Panc1 (cell line): ENCODE measurements at regions not wholly inside any gene's neighbourhood (a gene's known extent, or its start where the extent isn't known, plus 50 kb on each side); places are given as distances from the start of the nearest gene placed in this dataset.

Experiments used
- ATAC-seq: fragments of 200-7000 bp; cut with Tn5 transposase; 2 replicates; pipeline ENCODE4 v1.9.1; 2020; ENCODE audit warnings: mild to moderate bottlenecking, moderate library complexity
- BruUV-seq: library from RNA; stranded (reverse); fragments of 400-500 nt; replicated peaks from 2 replicates; lab custom pipeline; 2021; lab: Mats Ljungman, UMichigan
- CTCF ChIA-PET: fragments of 300-600 bp; sonication (Branson Sonifier 250); formaldehyde crosslinking; loops from one replicate; lab custom pipeline; 2022; ENCODE audit warnings: antibody characterized with exemption; lab: Charles Lee
- POLR2A ChIA-PET: fragments of 300-600 bp; sonication (Branson Sonifier 250); formaldehyde crosslinking; loops from one replicate; lab custom pipeline; 2022; ENCODE audit warnings: antibody characterized with exemption; lab: Charles Lee
- DNase-seq: peaks from one replicate; pipeline ENCODE4 v3.0.0-alpha.2; 2010; ENCODE audit warnings: low read depth, low spot score
- H3K27ac ChIP-seq: 2 replicates; pipeline ENCODE4 v1.5.1; 2011; ENCODE audit warnings: mild to moderate bottlenecking, low read length, inconsistent platforms
- H3K27me3 ChIP-seq: fragments of 200-500 bp; sonication (Bioruptor generic); 2 replicates; pipeline ENCODE4 v1.6.0; 2014; ENCODE audit warnings: low read length, inconsistent platforms; ENCODE audit not compliant: control insufficient read depth, insufficient read depth
- H3K36me3 ChIP-seq: fragments of 200-500 bp; sonication (Bioruptor generic); 2 replicates; pipeline ENCODE4 v1.5.1; 2014; ENCODE audit warnings: inconsistent platforms, mild to moderate bottlenecking, low read length, moderate library complexity; ENCODE audit not compliant: control insufficient read depth, insufficient read depth
- H3K4me1 ChIP-seq: 2 replicates; pipeline ENCODE4 v1.5.1; 2011; ENCODE audit warnings: inconsistent platforms, mild to moderate bottlenecking, low read length, moderate library complexity; ENCODE audit not compliant: control insufficient read depth, insufficient read depth
- H3K4me3 ChIP-seq, 2 experiments: 2 replicates each; pipeline ENCODE4 v1.5.1; 2011 to 2012; ENCODE audit warnings: low read depth in 2 of 2, low read length in 2 of 2, mild to moderate bottlenecking in 2 of 2, inconsistent platforms in 1 of 2, moderate library complexity in 1 of 2
- H3K9me3 ChIP-seq: fragments of 200-500 bp; sonication (Bioruptor generic); 2 replicates; pipeline ENCODE4 v1.5.1; 2014; ENCODE audit warnings: low read depth, mild to moderate bottlenecking, inconsistent platforms, low read length, moderate library complexity; ENCODE audit not compliant: control insufficient read depth, insufficient read depth
- CTCF ChIP-seq: fragments of 450-650 bp; IDR thresholded peaks from 2 replicates; pipeline ENCODE4 v1.5.1; 2017; ENCODE audit warnings: mild to moderate bottlenecking
- POLR2AphosphoS5 ChIP-seq: IDR thresholded peaks from 2 replicates; pipeline ENCODE4 v1.6.1; 2012; ENCODE audit warnings: mild to moderate bottlenecking, low read depth, low read length, moderate library complexity
- REST ChIP-seq, 2 experiments: IDR thresholded peaks; 2 replicates each; pipeline ENCODE4 v1.6.1; 2011 to 2012; ENCODE audit warnings: low read depth in 2 of 2, control low read depth in 1 of 2, low read length in 1 of 2, mild to moderate bottlenecking in 1 of 2, moderate library complexity in 1 of 2; ENCODE audit not compliant: insufficient read depth in 1 of 2
- SIN3A ChIP-seq: IDR thresholded peaks from 2 replicates; pipeline ENCODE4 v1.6.1; 2012; ENCODE audit warnings: low read depth, mild to moderate bottlenecking, low read length, moderate library complexity, borderline replicate concordance; ENCODE audit not compliant: insufficient read depth
- TCF7L2 ChIP-seq: IDR thresholded peaks from 2 replicates; pipeline ENCODE4 v1.6.1; 2011; ENCODE audit warnings: mild to moderate bottlenecking, low read depth, low read length, inconsistent platforms
- in situ Hi-C: cut with HindIII; loops from 2 replicates; pipeline ENCODE4 v1.10.0; 2016; ENCODE audit warnings: low sequenced_read_pairs, low pct_unique_long_range_greater_than_20kb
- intact Hi-C: fragments of 100-400 bp; cut with micrococcal nuclease; formaldehyde crosslinking; loops from one replicate; pipeline ENCODE4 v1.10.0; 2022; ENCODE audit not compliant: unreplicated experiment

GRCh38 chrX:125404667-125405160 is 85.0 kb downstream of the TEX13C start:
- Histone ChIP-seq H3K36me3 (no peaks in the 10 kb centered on the region), H3K9me3 (no peaks in the 10 kb centered on the region), H3K4me1 (no peaks in the 10 kb centered on the region), H3K4me3 (no peak overlapping the region), H3K27ac (no peak overlapping the region), H3K27me3 (no peaks in the 10 kb centered on the region)
- intact Hi-C loops (no loop called here), in situ Hi-C loops (no loop called here)
- ChIA-PET CTCF (no interaction called here), POLR2A (no interaction called here)
- no peak for ATAC-seq
- TF ChIP-seq SIN3A (no peak), REST (IDR thresholded peaks at IDR 0.05; ENCODE audit: insufficient read depth in 1 of 2, low read depth in 2 of 2, low read length in 1 of 2) (no peak), CTCF (no peak), TCF7L2 (no peak), POLR2AphosphoS5 (no peak)
- DNase-seq = no peak
- no TSS peak for BruUV-seq

- ChIA-PET POLR2A (no interaction called here), CTCF (no interaction called here)
- H3K36me3 ChIP-seq = no peaks in the 10 kb centered on the region
- no peak overlapping the region for H3K27ac ChIP-seq
- no peaks in the 10 kb centered on the region for H3K27me3 ChIP-seq
- intact Hi-C loops (no loop called here), in situ Hi-C loops (no loop called here)
- no peaks in the 10 kb centered on the region for H3K4me1 ChIP-seq
- no peaks in the 10 kb centered on the region for H3K9me3 ChIP-seq
- ATAC-seq (no peak), DNase-seq (no peak)
- no peak for TF ChIP-seq POLR2AphosphoS5
- TF ChIP-seq TCF7L2 = no peak
- no peak for TF ChIP-seq REST (IDR thresholded peaks at IDR 0.05; ENCODE audit: insufficient read depth in 1 of 2, low read depth in 2 of 2, low read length in 1 of 2)
- TF ChIP-seq SIN3A = no peak
- TF ChIP-seq CTCF = no peak
- BruUV-seq = no TSS peak
- no peak overlapping the region for H3K4me3 ChIP-seq
These were observed 85.7 kb downstream of the TEX13C start for GRCh38 chrX:125405339-125405738.
